ENCODE measurements at regions not wholly inside any gene's neighbourhood (a gene's known extent, or its start where the extent isn't known, plus 50 kb on each side); places are given as distances from the start of the nearest gene placed in this dataset.

DNA sequence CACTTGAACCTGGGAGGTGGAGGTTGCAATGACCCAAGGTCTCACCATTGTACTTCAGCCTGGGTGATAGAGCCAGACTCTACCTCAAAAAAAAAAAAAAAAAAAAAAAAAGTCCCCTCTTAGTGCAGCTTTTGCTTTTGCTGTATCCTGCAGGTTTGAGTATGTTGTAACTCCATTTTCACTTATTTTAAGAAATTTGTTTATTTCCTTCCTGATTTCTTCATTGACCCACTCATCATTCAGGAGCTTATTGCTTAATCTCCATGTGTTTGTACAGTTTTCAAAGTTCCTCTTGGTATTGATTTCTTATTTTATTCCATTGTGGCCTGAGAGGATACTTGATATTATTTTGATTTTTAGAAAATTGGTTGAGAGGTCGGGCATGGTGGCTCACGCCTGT is 50.9 kb upstream of the AK4 start:
- DNase-seq, result no peak
